ENCODE measurements at regions not wholly inside any gene's neighbourhood (a gene's known extent, or its start where the extent isn't known, plus 50 kb on each side); places are given as distances from the start of the nearest gene placed in this dataset.

- ChIA-PET RAD21 (ENCODE audit: unreplicated experiment) (interaction anchor here (0.6 to 1.0 kb wide), 2 partner anchors 15 to 72 kb away, joined by 3 to 4 read pairs; no protein-coding TSS in a partner anchor), SMC1A (ENCODE audit: uncharacterized antibody, unreplicated experiment) (interaction anchor here (0.7 to 1.0 kb wide), 2 partner anchors 15 to 49 kb away, joined by 3 to 5 read pairs; no protein-coding TSS in a partner anchor), POLR2A (no interaction called here), CTCF (interaction anchor here (1.6 kb wide), 1 partner anchor 16 kb away, joined by 8 read pairs; no protein-coding TSS in a partner anchor)
- intact Hi-C loops (cut with micrococcal nuclease; ENCODE audit: unreplicated experiment), result no loop called here
- no peak for FAIRE-seq
- Histone ChIP-seq H3K36me3 (ENCODE audit: control insufficient read depth in 2 of 2, insufficient read depth in 2 of 2, low read length in 1 of 2) (no peaks in the 10 kb centered on the region), H3K27ac (ENCODE audit: control insufficient read depth, insufficient read depth) (no peak overlapping the region), H3K4me1 (ENCODE audit: control insufficient read depth, insufficient read depth, low read length) (no peaks in the 10 kb centered on the region), H3K27me3 (replicated peaks in 1 of 2; ENCODE audit: control insufficient read depth in 2 of 2, insufficient read depth in 2 of 2, low read length in 1 of 2) (no peaks in the 10 kb centered on the region), H3K4me3 (no peak overlapping the region), H3K4me2 (ENCODE audit: control insufficient read depth, insufficient read depth) (no peak overlapping the region), H3K9ac (ENCODE audit: control insufficient read depth, insufficient read depth, low read length) (no peak overlapping the region), H3K9me3 (replicated peaks; ENCODE audit: control insufficient read depth, insufficient read depth, low read length) (no peaks in the 10 kb centered on the region), H2AFZ (ENCODE audit: control insufficient read depth, low read depth, low read length) (no peak overlapping the region), H4K20me1 (ENCODE audit: control insufficient read depth, insufficient read depth) (no peaks in the 10 kb centered on the region), H3K79me2 (ENCODE audit: control insufficient read depth, insufficient read depth, low read length) (no peaks in the 10 kb centered on the region)
- WGBS (ENCODE audit: insufficient coverage, insufficient replicate concordance, low lambda C conversion rate, missing lambda C conversion rate), result 35% methylated on average over 5 of the region's 5 CpGs
- no peak for TF ChIP-seq IKZF2 (IDR thresholded peaks at IDR 0.05)
- TF ChIP-seq ZBTB40 (IDR thresholded peaks at IDR 0.05; ENCODE audit: borderline replicate concordance), result no peak
- TF ChIP-seq RAD21 (IDR thresholded peaks at IDR 0.05; ENCODE audit: insufficient read depth, low read depth, low read length), result no peak
- TF ChIP-seq MAX (IDR thresholded peaks at IDR 0.05; ENCODE audit: low read depth, low read length), result no peak
- no peak for TF ChIP-seq LARP7 (IDR thresholded peaks at IDR 0.05)
- TF ChIP-seq ZNF274 (IDR thresholded peaks at IDR 0.05; ENCODE audit: insufficient read depth, insufficient read length), result no peak
- no peak for TF ChIP-seq ZNF24 (IDR thresholded peaks at IDR 0.05)
- no peak for TF ChIP-seq FOS (IDR thresholded peaks at IDR 0.05; ENCODE audit: borderline replicate concordance, extremely low read depth, insufficient read length)
- TF ChIP-seq RCOR1 (conservative IDR thresholded peaks at IDR 0.05; ENCODE audit: low read depth, low read length), result no peak
- TF ChIP-seq ELK1 (IDR thresholded peaks at IDR 0.05; ENCODE audit: low read depth, low read length), result no peak
- in situ Hi-C loops (cut with MboI), result no loop called here
- no peak for DNase-seq (ENCODE audit: low read depth, low spot score)
- no peak for ATAC-seq
- no TSS peak for BruUV-seq (replicated peaks)
Measured at GRCh38 chr6:8203337-8203736, 101.0 kb upstream of the EEF1E1 start.
